ENCODE measurements at regions not wholly inside any gene's neighbourhood (a gene's known extent, or its start where the extent isn't known, plus 50 kb on each side); places are given as distances from the start of the nearest gene placed in this dataset.
A peak's percentile ranks its signal among the peaks of the same experiment; 100 is the strongest.
"Not testable (repeated sequence)": the region's sequence is repeated elsewhere in the genome, so short reads cannot be mapped to it uniquely, and the experiment has no call there.

- no CpG with 5 or more reads among the region's 2 CpGs for WGBS (ENCODE audit: insufficient coverage)
- no peaks in the 10 kb centered on the region for H3K27me3 ChIP-seq (replicated peaks in 2 of 5; ENCODE audit: control insufficient read depth in 4 of 5, insufficient read depth in 5 of 5, low read length in 4 of 5)
- ChIA-PET POLR2A (no interaction called here), CTCF (interaction anchor here (2.2 kb wide), 1 partner anchor 12 kb away, joined by 6 read pairs; no protein-coding TSS in a partner anchor)
- no peaks in the 10 kb centered on the region for H3K36me3 ChIP-seq (ENCODE audit: control insufficient read depth in 4 of 4, insufficient read depth in 4 of 4, low read length in 3 of 4)
- H3K4me1 ChIP-seq (ENCODE audit: control extremely low read depth in 1 of 4, control insufficient read depth in 4 of 4, insufficient read depth in 4 of 4, low read length in 3 of 4), result peaks cover 8 to 32% (median 20%) of the 10 kb centered on the region in 4 experiments
- H3K4me3 ChIP-seq (ENCODE audit: control insufficient read depth in 1 of 7, extremely low read depth in 1 of 7, insufficient read depth in 4 of 7, low read depth in 2 of 7, low read length in 6 of 7), result peak overlapping the region in 3 of 7 experiments; percentile 8 to 35 (median 21)
- H3K27ac ChIP-seq (ENCODE audit: insufficient read depth in 1 of 2, low read depth in 1 of 2, low read length in 2 of 2, poor library complexity in 1 of 2, severe bottlenecking in 2 of 2), result no peak overlapping the region
- H3K9me3 ChIP-seq (ENCODE audit: control extremely low read depth in 1 of 5, control insufficient read depth in 4 of 5, insufficient read depth in 2 of 5, low read depth in 1 of 5, low read length in 4 of 5), result peaks cover 0 to 3% (median 0%) of the 10 kb centered on the region in 5 experiments
- peak in 2 of 3 donors; percentile 40 to 58 for DNase-seq
Observed at GRCh38 chr10:23540401-23541030, 101.6 kb downstream of the OTUD1 start.

- CTCF ChIA-PET, result no interaction called here
- H3K4me1 ChIP-seq (ENCODE audit: control extremely low read depth in 1 of 4, control insufficient read depth in 4 of 4, insufficient read depth in 4 of 4, low read length in 3 of 4), result peaks cover 8 to 32% (median 20%) of the 10 kb centered on the region in 4 experiments
- no peaks in the 10 kb centered on the region for H3K27me3 ChIP-seq (replicated peaks in 2 of 5; ENCODE audit: control insufficient read depth in 4 of 5, insufficient read depth in 5 of 5, low read length in 4 of 5)
- H3K36me3 ChIP-seq (ENCODE audit: control insufficient read depth in 4 of 4, insufficient read depth in 4 of 4, low read length in 3 of 4), result no peaks in the 10 kb centered on the region
- H3K9me3 ChIP-seq (ENCODE audit: control extremely low read depth in 1 of 5, control insufficient read depth in 4 of 5, insufficient read depth in 2 of 5, low read depth in 1 of 5, low read length in 4 of 5), result peaks cover 0 to 4% (median 3%) of the 10 kb centered on the region in 5 experiments
- H3K4me3 ChIP-seq (ENCODE audit: control insufficient read depth in 1 of 7, extremely low read depth in 1 of 7, insufficient read depth in 4 of 7, low read depth in 2 of 7, low read length in 6 of 7), result no peak overlapping the region
- H3K27ac ChIP-seq (ENCODE audit: insufficient read depth in 1 of 2, low read depth in 1 of 2, low read length in 2 of 2, poor library complexity in 1 of 2, severe bottlenecking in 2 of 2), result no peak overlapping the region
- POLR2A ChIA-PET, result no interaction called here
- 84% methylated on average over 2 of the region's 9 CpGs for WGBS (ENCODE audit: insufficient coverage)
- peak in 2 of 3 donors; percentile 23 to 50 for DNase-seq
Observed at GRCh38 chr10:23543691-23544380, 105.0 kb downstream of the OTUD1 start.

GRCh38 chr10:23545866-23546265 lies 107.0 kb downstream of the OTUD1 start:
- POLR2A ChIA-PET; H3K4me3 ChIP-seq (ENCODE audit: control insufficient read depth in 1 of 7, extremely low read depth in 1 of 7, insufficient read depth in 4 of 7, low read depth in 2 of 7, low read length in 6 of 7); H3K27ac ChIP-seq (ENCODE audit: insufficient read depth in 1 of 2, low read depth in 1 of 2, low read length in 2 of 2, poor library complexity in 1 of 2, severe bottlenecking in 2 of 2); H3K36me3 ChIP-seq (ENCODE audit: control insufficient read depth in 4 of 4, insufficient read depth in 4 of 4, low read length in 3 of 4); H3K9me3 ChIP-seq (ENCODE audit: control extremely low read depth in 1 of 5, control insufficient read depth in 4 of 5, insufficient read depth in 2 of 5, low read depth in 1 of 5, low read length in 4 of 5); CTCF ChIA-PET; H3K27me3 ChIP-seq (replicated peaks in 2 of 5; ENCODE audit: control insufficient read depth in 4 of 5, insufficient read depth in 5 of 5, low read length in 4 of 5): not testable (repeated sequence)
- 60% methylated on average over 1 of the region's 2 CpGs for WGBS (ENCODE audit: insufficient coverage)
- peak in 1 of 3 donors; percentile 10 for DNase-seq
- peaks cover under 1 to 15% (median 6%) of the 10 kb centered on the region in 4 experiments for H3K4me1 ChIP-seq (ENCODE audit: control extremely low read depth in 1 of 4, control insufficient read depth in 4 of 4, insufficient read depth in 4 of 4, low read length in 3 of 4)

GRCh38 chr10:23556727-23557440 lies 118.0 kb downstream of the OTUD1 start:
- Histone ChIP-seq H3K27me3 (replicated peaks in 2 of 5; ENCODE audit: control insufficient read depth in 4 of 5, insufficient read depth in 5 of 5, low read length in 4 of 5) (no peaks in the 10 kb centered on the region), H3K27ac (ENCODE audit: insufficient read depth in 1 of 2, low read depth in 1 of 2, low read length in 2 of 2, poor library complexity in 1 of 2, severe bottlenecking in 2 of 2) (no peak overlapping the region), H3K9me3 (ENCODE audit: control extremely low read depth in 1 of 5, control insufficient read depth in 4 of 5, insufficient read depth in 2 of 5, low read depth in 1 of 5, low read length in 4 of 5) (peaks cover 0 to 4% (median 0%) of the 10 kb centered on the region in 5 experiments), H3K36me3 (ENCODE audit: control insufficient read depth in 4 of 4, insufficient read depth in 4 of 4, low read length in 3 of 4) (no peaks in the 10 kb centered on the region), H3K4me3 (ENCODE audit: control insufficient read depth in 1 of 7, extremely low read depth in 1 of 7, insufficient read depth in 4 of 7, low read depth in 2 of 7, low read length in 6 of 7) (no peak overlapping the region), H3K4me1 (ENCODE audit: control extremely low read depth in 1 of 4, control insufficient read depth in 4 of 4, insufficient read depth in 4 of 4, low read length in 3 of 4) (peaks cover 0 to 16% (median 0%) of the 10 kb centered on the region in 4 experiments)
- 95% methylated on average over 3 of the region's 5 CpGs for WGBS (ENCODE audit: insufficient coverage)
- ChIA-PET POLR2A (no interaction called here), CTCF (no interaction called here)
- DNase-seq, result peak in 2 of 3 donors; percentile 22 to 34

- H3K4me3 ChIP-seq (ENCODE audit: control insufficient read depth in 1 of 7, extremely low read depth in 1 of 7, insufficient read depth in 4 of 7, low read depth in 2 of 7, low read length in 6 of 7), result no peak overlapping the region
- no peaks in the 10 kb centered on the region for H3K36me3 ChIP-seq (ENCODE audit: control insufficient read depth in 4 of 4, insufficient read depth in 4 of 4, low read length in 3 of 4)
- no CpG with 5 or more reads among the region's 4 CpGs for WGBS (ENCODE audit: insufficient coverage)
- CTCF ChIA-PET, result no interaction called here
- H3K9me3 ChIP-seq (ENCODE audit: control extremely low read depth in 1 of 5, control insufficient read depth in 4 of 5, insufficient read depth in 2 of 5, low read depth in 1 of 5, low read length in 4 of 5), result peaks cover 0 to 11% (median 3%) of the 10 kb centered on the region in 5 experiments
- no peak overlapping the region for H3K27ac ChIP-seq (ENCODE audit: insufficient read depth in 1 of 2, low read depth in 1 of 2, low read length in 2 of 2, poor library complexity in 1 of 2, severe bottlenecking in 2 of 2)
- no peaks in the 10 kb centered on the region for H3K27me3 ChIP-seq (replicated peaks in 2 of 5; ENCODE audit: control insufficient read depth in 4 of 5, insufficient read depth in 5 of 5, low read length in 4 of 5)
- H3K4me1 ChIP-seq (ENCODE audit: control extremely low read depth in 1 of 4, control insufficient read depth in 4 of 4, insufficient read depth in 4 of 4, low read length in 3 of 4), result peaks cover 0 to 16% (median 0%) of the 10 kb centered on the region in 4 experiments
- no peak for DNase-seq
- POLR2A ChIA-PET, result no interaction called here
Observed at GRCh38 chr10:23557777-23558176, 118.9 kb downstream of the OTUD1 start.

- WGBS (ENCODE audit: insufficient coverage), result 91% methylated on average over 5 of the region's 6 CpGs
Observed at GRCh38 chr10:23558361-23558799, 119.5 kb downstream of the OTUD1 start.

More at GRCh38 chr10:23558361-23558799, 119.5 kb downstream of the OTUD1 start:
- Histone ChIP-seq H3K4me1 (ENCODE audit: control extremely low read depth in 1 of 4, control insufficient read depth in 4 of 4, insufficient read depth in 4 of 4, low read length in 3 of 4) (peaks cover 0 to 16% (median 0%) of the 10 kb centered on the region in 4 experiments), H3K9me3 (ENCODE audit: control extremely low read depth in 1 of 5, control insufficient read depth in 4 of 5, insufficient read depth in 2 of 5, low read depth in 1 of 5, low read length in 4 of 5) (peaks cover 0 to 11% (median 3%) of the 10 kb centered on the region in 5 experiments), H3K27me3 (replicated peaks in 2 of 5; ENCODE audit: control insufficient read depth in 4 of 5, insufficient read depth in 5 of 5, low read length in 4 of 5) (no peaks in the 10 kb centered on the region), H3K36me3 (ENCODE audit: control insufficient read depth in 4 of 4, insufficient read depth in 4 of 4, low read length in 3 of 4) (no peaks in the 10 kb centered on the region), H3K27ac (ENCODE audit: insufficient read depth in 1 of 2, low read depth in 1 of 2, low read length in 2 of 2, poor library complexity in 1 of 2, severe bottlenecking in 2 of 2) (no peak overlapping the region), H3K4me3 (ENCODE audit: control insufficient read depth in 1 of 7, extremely low read depth in 1 of 7, insufficient read depth in 4 of 7, low read depth in 2 of 7, low read length in 6 of 7) (no peak overlapping the region)
- POLR2A ChIA-PET, result no interaction called here
- no peak for DNase-seq
- CTCF ChIA-PET, result no interaction called here
